Epithelial cell of esophagus (primary cell): ENCODE measurements at regions not wholly inside any gene's neighbourhood (a gene's known extent, or its start where the extent isn't known, plus 50 kb on each side); places are given as distances from the start of the nearest gene placed in this dataset.
A peak's percentile ranks its signal among the peaks of the same experiment; 100 is the strongest.

Experiments
- DNase-seq: peaks from one replicate; pipeline ENCODE4 v3.0.0; 2010; ENCODE audit warnings: low read depth
- H3K4me3 ChIP-seq: 2 replicates; pipeline ENCODE4 v1.5.1; 2011; ENCODE audit warnings: mild to moderate bottlenecking, low read length, control low read depth
- CTCF ChIP-seq: IDR thresholded peaks from 2 replicates; pipeline ENCODE4 v1.5.1; 2011; ENCODE audit warnings: low read depth, mild to moderate bottlenecking, low read length, control low read depth, inconsistent platforms; ENCODE audit not compliant: insufficient read depth; ENCODE audit errors: missing control alignments

DNA sequence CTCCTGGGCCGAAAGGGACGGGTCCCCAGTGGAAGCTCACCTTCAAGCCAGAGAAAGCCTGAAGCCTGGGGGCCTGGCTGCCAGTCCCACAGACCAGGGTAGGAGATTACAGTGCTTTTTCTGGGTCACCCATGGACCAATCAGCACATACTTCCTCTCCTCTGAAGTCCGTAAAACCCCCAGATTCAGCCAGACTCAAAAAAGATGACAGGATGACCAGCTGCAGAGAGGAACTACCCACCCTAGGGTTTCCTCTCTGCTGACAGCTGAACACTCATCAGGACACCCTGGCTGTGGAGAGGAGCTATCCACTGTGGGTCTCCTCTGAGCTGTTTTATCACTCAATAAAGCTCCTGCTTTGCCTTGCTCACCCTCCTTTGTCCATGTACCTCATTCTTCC lies 78.0 kb downstream of the SAMD9 start:
- no peak for TF ChIP-seq CTCF
- H3K4me3 ChIP-seq = no peak overlapping the region
- no peak for DNase-seq

DNA sequence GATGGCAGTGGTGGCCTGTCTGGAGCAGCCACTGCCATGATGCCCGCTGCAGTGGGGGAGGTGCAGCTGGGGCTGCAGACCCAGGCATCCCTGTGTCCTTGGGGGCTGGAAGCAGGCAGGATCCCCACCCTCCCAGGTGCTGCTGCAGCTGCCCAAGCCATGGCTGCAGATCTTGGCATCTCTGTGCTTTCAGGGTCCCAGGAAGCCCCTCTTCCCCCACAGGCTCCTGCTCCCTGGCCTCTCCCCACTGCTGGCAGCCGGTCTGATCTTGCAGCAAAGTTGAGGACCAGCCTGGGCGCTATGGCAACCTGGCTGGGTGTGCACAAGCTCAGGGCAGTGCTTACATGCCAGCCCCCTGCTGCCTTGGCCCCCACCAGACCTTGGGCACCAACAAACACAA lies 78.5 kb downstream of the SAMD9 start:
- DNase-seq = no peak
- no peak overlapping the region for H3K4me3 ChIP-seq
- no peak for TF ChIP-seq CTCF

DNA sequence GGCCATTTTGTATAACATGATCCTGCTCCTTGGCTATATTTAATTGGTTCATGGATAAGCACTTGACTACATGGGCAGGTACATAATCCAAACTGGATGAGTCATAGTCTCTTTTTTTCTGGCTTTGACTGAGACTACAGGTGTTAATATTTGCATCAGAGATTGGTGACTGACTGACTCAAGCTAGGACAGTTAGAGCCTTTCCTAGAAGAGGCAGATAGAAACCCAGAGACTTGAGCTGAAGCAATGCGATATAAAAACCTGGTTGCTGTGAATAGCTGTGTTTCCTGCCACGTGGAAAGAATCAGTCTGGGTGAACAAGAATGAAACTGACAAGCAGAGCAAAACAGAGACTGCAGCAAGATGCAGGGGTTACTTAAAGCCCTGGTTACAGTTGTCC lies 81.0 kb downstream of the SAMD9 start:
- no peak overlapping the region for H3K4me3 ChIP-seq
- DNase-seq = peak; percentile 75
- TF ChIP-seq CTCF = no peak

- DNase-seq = no peak
- no peak for TF ChIP-seq CTCF
- H3K4me3 ChIP-seq = no peak overlapping the region
Observed at GRCh38 chr7:93036149-93036640, 81.6 kb downstream of the SAMD9 start.

DNA sequence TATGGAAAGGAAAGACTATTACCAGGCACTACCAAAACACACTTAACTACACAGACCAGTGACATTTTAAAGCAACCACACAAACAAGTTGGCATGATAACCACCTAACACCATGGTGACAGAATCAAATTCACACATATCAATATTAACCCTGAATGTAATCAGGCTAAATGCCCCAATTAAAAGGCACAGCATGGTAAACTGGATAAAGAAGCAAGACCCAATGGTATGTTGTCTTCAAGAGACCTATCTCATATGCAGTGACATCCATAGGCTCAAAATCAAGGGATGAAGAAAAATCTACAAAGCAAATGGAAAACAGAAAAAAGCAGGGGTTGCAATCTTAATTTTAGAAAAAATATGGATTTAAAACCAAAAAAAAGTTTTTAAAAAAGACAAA lies 86.0 kb downstream of the SAMD9 start:
- TF ChIP-seq CTCF = no peak
- H3K4me3 ChIP-seq = no peak overlapping the region
- DNase-seq = no peak

- DNase-seq = no peak
- H3K4me3 ChIP-seq = no peak overlapping the region
- no peak for TF ChIP-seq CTCF
Observed at GRCh38 chr7:93030605-93031225, 87.1 kb downstream of the SAMD9 start.

DNA sequence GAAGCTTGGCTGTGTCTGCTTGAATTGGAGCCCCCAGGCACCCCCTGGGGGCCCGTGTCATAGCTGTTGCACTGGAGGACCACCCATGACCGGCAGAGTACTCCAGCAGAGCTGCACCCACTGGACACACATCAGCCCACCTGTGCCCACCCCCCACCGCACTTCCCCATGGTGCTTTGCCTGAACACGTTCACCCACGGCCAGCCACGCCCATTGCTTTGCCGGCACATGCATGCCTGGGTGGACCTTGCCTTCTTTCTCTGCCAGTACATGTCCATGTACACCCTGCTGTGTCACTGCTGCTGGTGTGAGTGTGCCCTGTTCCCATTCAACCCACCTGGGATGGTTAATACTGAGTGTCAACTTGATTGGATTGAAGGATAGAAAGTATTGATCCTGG lies 88.7 kb downstream of the SAMD9 start:
- no peak overlapping the region for H3K4me3 ChIP-seq
- DNase-seq = peak; percentile 88
- TF ChIP-seq CTCF = no peak
